Liver (tissue), 8 donors: ENCODE measurements at regions not wholly inside any gene's neighbourhood (a gene's known extent, or its start where the extent isn't known, plus 50 kb on each side); places are given as distances from the start of the nearest gene placed in this dataset.

Experiments used
- DNase-seq: peaks from one replicate; pipeline ENCODE4 v3.0.0-alpha.2; 2017; ENCODE audit warnings: low spot score
- H3K27ac ChIP-seq, 2 donors: one replicate each; pipeline ENCODE4 v1.7.0; 2013; ENCODE audit warnings: inconsistent platforms in 2 of 2, low read length in 2 of 2, control low read depth in 1 of 2, low read depth in 1 of 2, mild to moderate bottlenecking in 1 of 2
- H3K27me3 ChIP-seq, 4 donors: one replicate each; pipeline versions ENCODE4 v1.6.1 to v1.7.0; 2013; ENCODE audit warnings: low read length in 3 of 4, inconsistent platforms in 1 of 4, mild to moderate bottlenecking in 1 of 4, moderate library complexity in 1 of 4; ENCODE audit not compliant: control insufficient read depth in 4 of 4, insufficient read depth in 4 of 4
- H3K36me3 ChIP-seq, 4 donors: one replicate each; pipeline versions ENCODE4 v1.6.1 to v1.7.0; 2013; ENCODE audit warnings: low read length in 3 of 4, mild to moderate bottlenecking in 3 of 4, low read depth in 1 of 4, moderate library complexity in 1 of 4; ENCODE audit not compliant: control insufficient read depth in 4 of 4, insufficient read depth in 3 of 4
- H3K4me1 ChIP-seq, 4 donors: one replicate each; pipeline versions ENCODE4 v1.6.1 to v1.7.0; 2013; ENCODE audit warnings: low read length in 3 of 4, mild to moderate bottlenecking in 3 of 4, moderate library complexity in 1 of 4; ENCODE audit not compliant: control insufficient read depth in 4 of 4, insufficient read depth in 4 of 4
- H3K4me3 ChIP-seq, 3 donors: one replicate each; pipeline versions ENCODE4 v1.6.1 to v1.7.0; 2013; ENCODE audit warnings: low read length in 3 of 3, control low read depth in 1 of 3, low read depth in 1 of 3, mild to moderate bottlenecking in 1 of 3
- H3K9ac ChIP-seq, 2 donors: one replicate each; pipeline ENCODE4 v1.7.0; 2013; ENCODE audit warnings: low read length in 2 of 2, mild to moderate bottlenecking in 2 of 2, moderate library complexity in 2 of 2, control low read depth in 1 of 2, low read depth in 1 of 2
- H3K9me3 ChIP-seq, 4 donors: one replicate each; pipeline versions ENCODE4 v1.6.1 to v1.7.0; 2013; ENCODE audit warnings: low read length in 3 of 4; ENCODE audit not compliant: control insufficient read depth in 4 of 4
- EGR1 ChIP-seq, 2 donors: IDR thresholded peaks; 2 replicates each; pipeline ENCODE4 v1.6.1; 2016 to 2018; ENCODE audit warnings: antibody characterized with exemption in 2 of 2, low read depth in 2 of 2
- FOXA1 ChIP-seq: IDR thresholded peaks from 2 replicates; pipeline ENCODE4 v1.6.1; 2016; ENCODE audit warnings: antibody characterized with exemption
- FOXA2 ChIP-seq: IDR thresholded peaks from 2 replicates; pipeline ENCODE4 v1.6.1; 2016; ENCODE audit warnings: antibody characterized with exemption
- HNF4A ChIP-seq, 2 donors: conservative IDR thresholded peaks; 2 replicates each; pipeline ENCODE4 v1.6.1; 2016; ENCODE audit warnings: antibody characterized with exemption in 2 of 2, mild to moderate bottlenecking in 2 of 2
- JUND ChIP-seq, 2 donors: IDR thresholded peaks; 2 replicates each; pipeline ENCODE4 v1.6.1; 2016; ENCODE audit warnings: antibody characterized with exemption in 2 of 2
- NR2F2 ChIP-seq: IDR thresholded peaks from 2 replicates; pipeline ENCODE4 v1.6.1; 2016; ENCODE audit warnings: antibody characterized with exemption
- RAD21 ChIP-seq, 2 donors: IDR thresholded peaks; 2 replicates each; pipeline ENCODE4 v1.6.1; 2016; ENCODE audit warnings: antibody characterized with exemption in 2 of 2, mild to moderate bottlenecking in 2 of 2
- SP1 ChIP-seq: IDR thresholded peaks from 2 replicates; pipeline ENCODE4 v1.6.1; 2018; ENCODE audit warnings: antibody characterized with exemption, mild to moderate bottlenecking
- TAF1 ChIP-seq: conservative IDR thresholded peaks from 2 replicates; pipeline ENCODE4 v1.6.1; 2016; ENCODE audit warnings: antibody characterized with exemption, mild to moderate bottlenecking
- YY1 ChIP-seq: IDR thresholded peaks from 2 replicates; pipeline ENCODE4 v1.6.1; 2016; ENCODE audit warnings: antibody characterized with exemption, mild to moderate bottlenecking
- WGBS: extraction: QIAGEN DNeasy Blood & Tissue Kit; methylation state at CpG from one replicate; pipeline ENCODE4 v1.1.7; 2013; 5-methylcytosine and 5-hydroxymethylcytosine counted together
- TF ChIP-seq, protein P1 (sequence below): IDR thresholded peaks from 2 replicates; pipeline ENCODE4 v1.6.1; 2016; ENCODE audit warnings: antibody characterized with exemption, mild to moderate bottlenecking
- TF ChIP-seq, protein P2 (sequence below): IDR thresholded peaks from 2 replicates; pipeline ENCODE4 v1.6.1; 2016; ENCODE audit warnings: antibody characterized with exemption
- TF ChIP-seq, protein P3 (sequence below): IDR thresholded peaks from 2 replicates; pipeline ENCODE4 v1.6.1; 2016; ENCODE audit warnings: antibody characterized with exemption
- TF ChIP-seq, protein P4 (sequence below): fragments of 150-350 bp; IDR thresholded peaks from 2 replicates; pipeline ENCODE4 v1.5.1; 2017; ENCODE audit warnings: improper control_type of control experiment, low read depth, low read length; ENCODE audit not compliant: missing input control
- donor health status: healthy.
- donor health status: healthy.
- donor health status: healthy.
- donor health status: healthy.
- donor health status: healthy.

DNA sequence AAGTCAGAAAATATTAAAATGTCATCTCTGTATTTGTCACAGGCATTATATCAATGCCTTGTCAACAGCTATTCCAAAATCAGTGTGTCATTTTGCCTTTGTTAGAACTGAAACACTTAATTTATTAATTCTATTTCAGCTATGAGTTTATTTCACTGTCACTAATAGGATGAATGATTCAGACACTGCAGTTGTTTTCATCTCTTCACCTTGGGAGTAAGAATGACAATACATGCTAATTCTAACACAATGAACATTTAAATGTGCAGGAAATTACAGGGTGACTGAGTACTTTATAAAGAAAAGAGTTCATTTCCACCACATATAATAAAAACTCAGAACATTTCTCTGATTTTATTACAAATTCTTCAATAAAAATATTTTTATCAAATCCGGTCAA lies 109.7 kb downstream of the P2RY1 start (continued):
- TF ChIP-seq RAD21 (IDR thresholded peaks at IDR 0.05) (no peak), SP1 (no peak), FOXA2 (no peak), FOXA1 (no peak), YY1 (no peak)
- TF ChIP-seq, protein P1, sequence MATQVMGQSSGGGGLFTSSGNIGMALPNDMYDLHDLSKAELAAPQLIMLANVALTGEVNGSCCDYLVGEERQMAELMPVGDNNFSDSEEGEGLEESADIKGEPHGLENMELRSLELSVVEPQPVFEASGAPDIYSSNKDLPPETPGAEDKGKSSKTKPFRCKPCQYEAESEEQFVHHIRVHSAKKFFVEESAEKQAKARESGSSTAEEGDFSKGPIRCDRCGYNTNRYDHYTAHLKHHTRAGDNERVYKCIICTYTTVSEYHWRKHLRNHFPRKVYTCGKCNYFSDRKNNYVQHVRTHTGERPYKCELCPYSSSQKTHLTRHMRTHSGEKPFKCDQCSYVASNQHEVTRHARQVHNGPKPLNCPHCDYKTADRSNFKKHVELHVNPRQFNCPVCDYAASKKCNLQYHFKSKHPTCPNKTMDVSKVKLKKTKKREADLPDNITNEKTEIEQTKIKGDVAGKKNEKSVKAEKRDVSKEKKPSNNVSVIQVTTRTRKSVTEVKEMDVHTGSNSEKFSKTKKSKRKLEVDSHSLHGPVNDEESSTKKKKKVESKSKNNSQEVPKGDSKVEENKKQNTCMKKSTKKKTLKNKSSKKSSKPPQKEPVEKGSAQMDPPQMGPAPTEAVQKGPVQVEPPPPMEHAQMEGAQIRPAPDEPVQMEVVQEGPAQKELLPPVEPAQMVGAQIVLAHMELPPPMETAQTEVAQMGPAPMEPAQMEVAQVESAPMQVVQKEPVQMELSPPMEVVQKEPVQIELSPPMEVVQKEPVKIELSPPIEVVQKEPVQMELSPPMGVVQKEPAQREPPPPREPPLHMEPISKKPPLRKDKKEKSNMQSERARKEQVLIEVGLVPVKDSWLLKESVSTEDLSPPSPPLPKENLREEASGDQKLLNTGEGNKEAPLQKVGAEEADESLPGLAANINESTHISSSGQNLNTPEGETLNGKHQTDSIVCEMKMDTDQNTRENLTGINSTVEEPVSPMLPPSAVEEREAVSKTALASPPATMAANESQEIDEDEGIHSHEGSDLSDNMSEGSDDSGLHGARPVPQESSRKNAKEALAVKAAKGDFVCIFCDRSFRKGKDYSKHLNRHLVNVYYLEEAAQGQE, result no peak

DNA sequence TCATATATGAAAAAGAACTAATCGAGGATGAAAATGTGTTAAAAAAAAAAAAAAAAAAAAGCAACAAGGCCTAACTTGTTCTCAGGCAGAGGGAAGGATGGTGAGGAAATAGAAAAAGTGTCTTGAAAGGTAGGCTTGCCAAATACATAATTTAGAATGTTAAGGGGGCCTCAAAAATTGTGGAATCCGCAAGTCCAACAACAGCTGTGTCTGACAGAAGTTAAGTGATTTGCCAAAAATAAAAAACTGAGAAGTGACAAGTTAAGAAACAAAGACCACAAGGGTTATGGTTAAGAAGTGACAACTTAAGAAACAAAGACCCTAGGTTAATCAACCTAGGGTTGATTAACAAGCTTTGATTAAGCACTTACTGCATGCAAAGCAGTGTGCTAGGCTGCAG lies 110.6 kb downstream of the P2RY1 start:
- Histone ChIP-seq H3K36me3 (no peaks in the 10 kb centered on the region), H3K4me1 (peaks cover 0 to 3% (median 0%) of the 10 kb centered on the region in 4 donors), H3K27ac (no peak overlapping the region), H3K9ac (no peak overlapping the region), H3K4me3 (no peak overlapping the region), H3K9me3 (no peaks in the 10 kb centered on the region), H3K27me3 (no peaks in the 10 kb centered on the region)
- 95% methylated on average over 2 of the region's 2 CpGs for WGBS
- DNase-seq, result no peak
- TF ChIP-seq, protein P2, sequence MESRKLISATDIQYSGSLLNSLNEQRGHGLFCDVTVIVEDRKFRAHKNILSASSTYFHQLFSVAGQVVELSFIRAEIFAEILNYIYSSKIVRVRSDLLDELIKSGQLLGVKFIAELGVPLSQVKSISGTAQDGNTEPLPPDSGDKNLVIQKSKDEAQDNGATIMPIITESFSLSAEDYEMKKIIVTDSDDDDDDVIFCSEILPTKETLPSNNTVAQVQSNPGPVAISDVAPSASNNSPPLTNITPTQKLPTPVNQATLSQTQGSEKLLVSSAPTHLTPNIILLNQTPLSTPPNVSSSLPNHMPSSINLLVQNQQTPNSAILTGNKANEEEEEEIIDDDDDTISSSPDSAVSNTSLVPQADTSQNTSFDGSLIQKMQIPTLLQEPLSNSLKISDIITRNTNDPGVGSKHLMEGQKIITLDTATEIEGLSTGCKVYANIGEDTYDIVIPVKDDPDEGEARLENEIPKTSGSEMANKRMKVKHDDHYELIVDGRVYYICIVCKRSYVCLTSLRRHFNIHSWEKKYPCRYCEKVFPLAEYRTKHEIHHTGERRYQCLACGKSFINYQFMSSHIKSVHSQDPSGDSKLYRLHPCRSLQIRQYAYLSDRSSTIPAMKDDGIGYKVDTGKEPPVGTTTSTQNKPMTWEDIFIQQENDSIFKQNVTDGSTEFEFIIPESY, result no peak

DNA sequence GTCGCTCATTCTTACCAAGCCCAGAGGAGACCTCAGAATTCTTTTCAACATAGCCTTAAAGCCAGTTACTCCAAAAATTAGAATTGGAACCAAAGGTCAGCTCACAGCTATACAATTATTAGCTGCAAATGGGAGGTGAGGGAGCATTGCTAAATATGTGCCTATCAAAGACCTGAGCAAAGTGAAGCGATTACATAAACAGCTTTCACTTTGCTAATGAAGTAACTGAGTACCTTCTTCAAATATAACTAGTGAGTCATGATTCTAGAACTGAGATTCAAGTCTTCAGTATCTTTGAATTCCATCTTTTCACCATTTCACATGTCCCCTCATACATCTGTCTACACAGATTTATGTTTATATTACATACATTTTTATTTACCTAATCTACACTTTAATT lies 122.6 kb downstream of the P2RY1 start:
- Histone ChIP-seq H3K9me3 (no peaks in the 10 kb centered on the region), H3K9ac (no peak overlapping the region), H3K36me3 (no peaks in the 10 kb centered on the region), H3K4me1 (peaks cover 1 to 15% (median 12%) of the 10 kb centered on the region in 4 donors), H3K27me3 (no peaks in the 10 kb centered on the region), H3K27ac (no peak overlapping the region), H3K4me3 (no peak overlapping the region)
- WGBS, result 89% methylated on average over 2 of the region's 2 CpGs
- TF ChIP-seq HNF4A (conservative IDR thresholded peaks at IDR 0.05), result no peak
- TF ChIP-seq JUND (IDR thresholded peaks at IDR 0.05), result no peak
- TF ChIP-seq, protein P3, sequence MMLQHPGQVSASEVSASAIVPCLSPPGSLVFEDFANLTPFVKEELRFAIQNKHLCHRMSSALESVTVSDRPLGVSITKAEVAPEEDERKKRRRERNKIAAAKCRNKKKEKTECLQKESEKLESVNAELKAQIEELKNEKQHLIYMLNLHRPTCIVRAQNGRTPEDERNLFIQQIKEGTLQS, result no peak
- TF ChIP-seq, protein P1, result no peak
- no peak for TF ChIP-seq NR2F2
- TF ChIP-seq FOXA2, result no peak
- no peak for TF ChIP-seq TAF1
- TF ChIP-seq RAD21 (IDR thresholded peaks at IDR 0.05), result no peak
- TF ChIP-seq EGR1 (IDR thresholded peaks at IDR 0.05; ENCODE audit: low read depth in 2 of 2), result no peak
- TF ChIP-seq, protein P2, result no peak
- TF ChIP-seq, protein P4, sequence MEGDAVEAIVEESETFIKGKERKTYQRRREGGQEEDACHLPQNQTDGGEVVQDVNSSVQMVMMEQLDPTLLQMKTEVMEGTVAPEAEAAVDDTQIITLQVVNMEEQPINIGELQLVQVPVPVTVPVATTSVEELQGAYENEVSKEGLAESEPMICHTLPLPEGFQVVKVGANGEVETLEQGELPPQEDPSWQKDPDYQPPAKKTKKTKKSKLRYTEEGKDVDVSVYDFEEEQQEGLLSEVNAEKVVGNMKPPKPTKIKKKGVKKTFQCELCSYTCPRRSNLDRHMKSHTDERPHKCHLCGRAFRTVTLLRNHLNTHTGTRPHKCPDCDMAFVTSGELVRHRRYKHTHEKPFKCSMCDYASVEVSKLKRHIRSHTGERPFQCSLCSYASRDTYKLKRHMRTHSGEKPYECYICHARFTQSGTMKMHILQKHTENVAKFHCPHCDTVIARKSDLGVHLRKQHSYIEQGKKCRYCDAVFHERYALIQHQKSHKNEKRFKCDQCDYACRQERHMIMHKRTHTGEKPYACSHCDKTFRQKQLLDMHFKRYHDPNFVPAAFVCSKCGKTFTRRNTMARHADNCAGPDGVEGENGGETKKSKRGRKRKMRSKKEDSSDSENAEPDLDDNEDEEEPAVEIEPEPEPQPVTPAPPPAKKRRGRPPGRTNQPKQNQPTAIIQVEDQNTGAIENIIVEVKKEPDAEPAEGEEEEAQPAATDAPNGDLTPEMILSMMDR, result no peak
- no peak for DNase-seq
